ENCODE measurements at regions not wholly inside any gene's neighbourhood (a gene's known extent, or its start where the extent isn't known, plus 50 kb on each side); places are given as distances from the start of the nearest gene placed in this dataset.
"Not testable (repeated sequence)": the region's sequence is repeated elsewhere in the genome, so short reads cannot be mapped to it uniquely, and the experiment has no call there.

DNA sequence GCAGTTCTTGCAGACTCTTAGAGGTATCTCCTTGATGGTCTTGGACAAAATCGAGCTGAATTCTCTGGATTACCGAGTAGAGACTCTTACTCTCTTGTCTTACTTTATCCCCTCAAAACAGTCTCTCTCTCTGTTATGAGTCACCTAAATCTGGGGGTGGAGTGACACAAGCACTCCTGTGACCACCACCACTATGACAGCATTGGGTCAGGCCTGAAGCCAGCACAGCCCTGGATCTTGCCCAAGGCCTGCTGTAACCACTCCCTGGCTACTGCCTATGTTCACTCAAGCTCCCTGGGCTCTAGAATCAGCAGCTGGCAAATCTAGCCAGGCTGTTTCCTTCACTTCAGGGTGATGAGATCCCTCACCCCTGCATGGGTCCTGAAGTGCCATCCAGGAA lies 662.5 kb downstream of the LUZP2 start:
- DNase-seq (ENCODE audit: low read depth): peak; percentile 47

DNA sequence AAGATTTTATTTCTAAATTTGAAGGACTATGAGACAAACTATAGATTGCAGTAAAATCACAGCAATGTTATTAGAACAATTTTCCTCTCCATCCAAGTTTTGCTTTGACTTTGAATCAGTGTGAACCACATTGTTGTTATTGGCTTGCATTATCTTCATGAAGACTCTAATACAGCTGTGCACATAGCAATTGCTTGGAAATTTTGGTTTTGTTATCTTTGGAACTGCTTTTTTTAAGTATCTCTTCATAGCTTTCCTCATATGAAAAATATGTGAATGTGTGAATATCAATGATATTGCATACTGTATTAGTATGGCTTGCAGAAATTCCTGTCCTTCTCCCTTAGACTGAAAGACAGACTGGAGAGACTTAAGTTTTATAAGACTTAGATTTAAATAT lies 666.6 kb downstream of the LUZP2 start:
- DNase-seq (ENCODE audit: low read depth): no peak

DNA sequence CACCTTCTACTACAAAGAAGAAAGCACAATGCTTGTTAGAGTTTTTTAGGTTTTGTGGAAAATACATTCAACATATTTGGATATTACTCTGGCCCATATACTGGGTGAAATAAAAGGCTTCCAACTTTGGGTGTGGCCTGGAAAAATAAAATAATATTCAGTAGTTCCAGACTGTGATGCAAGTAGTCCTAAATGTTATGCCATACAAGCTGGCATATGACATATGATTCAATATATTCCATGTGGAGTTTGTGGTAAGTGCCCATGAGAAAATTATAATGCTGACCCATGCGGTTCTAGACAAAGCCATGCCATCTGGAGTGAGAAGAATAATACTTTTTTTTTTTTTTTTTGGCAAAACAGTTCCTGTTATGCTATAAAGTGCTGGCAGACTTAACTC lies 683.3 kb downstream of the LUZP2 start:
- no peak for DNase-seq (ENCODE audit: low read depth)

DNA sequence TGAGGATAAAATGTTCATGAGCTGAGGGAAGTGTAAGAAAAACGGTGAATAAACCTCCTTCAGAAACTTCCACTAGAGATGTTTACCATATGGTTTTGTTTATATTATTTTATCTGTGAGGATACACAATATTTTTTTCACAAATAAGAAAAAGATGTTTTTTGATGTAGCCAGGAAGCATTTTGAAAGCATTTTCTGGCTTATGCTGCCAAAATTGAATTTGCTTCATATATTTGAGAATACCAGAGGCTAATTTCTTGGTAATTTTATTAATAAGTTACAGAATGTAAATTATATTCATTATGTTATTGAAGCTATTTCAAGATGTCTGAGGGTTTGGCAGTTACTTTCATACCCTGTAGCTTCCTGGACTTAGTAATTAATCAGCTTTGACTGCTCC lies 686.6 kb downstream of the LUZP2 start:
- DNase-seq (ENCODE audit: low read depth): no peak

DNA sequence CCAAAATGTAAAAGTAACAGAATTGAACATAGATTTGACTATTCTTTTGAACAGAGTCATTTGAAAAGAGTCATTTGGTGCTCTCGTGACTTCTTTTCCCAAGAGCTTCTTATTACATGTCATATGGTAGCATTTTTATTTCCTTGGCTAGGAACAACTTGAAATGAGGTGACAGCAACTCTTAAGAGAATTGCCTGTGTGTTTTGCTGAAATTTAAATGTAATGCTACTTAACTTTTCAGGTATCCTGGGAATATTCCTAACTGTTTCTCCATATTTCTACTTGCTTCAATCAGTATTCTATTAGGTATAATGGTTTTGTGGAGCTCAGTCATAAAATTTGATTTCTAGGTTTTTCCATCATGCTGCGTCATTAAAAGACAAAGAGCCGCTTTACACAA lies 700.7 kb downstream of the LUZP2 start:
- DNase-seq (ENCODE audit: low read depth): no peak

DNA sequence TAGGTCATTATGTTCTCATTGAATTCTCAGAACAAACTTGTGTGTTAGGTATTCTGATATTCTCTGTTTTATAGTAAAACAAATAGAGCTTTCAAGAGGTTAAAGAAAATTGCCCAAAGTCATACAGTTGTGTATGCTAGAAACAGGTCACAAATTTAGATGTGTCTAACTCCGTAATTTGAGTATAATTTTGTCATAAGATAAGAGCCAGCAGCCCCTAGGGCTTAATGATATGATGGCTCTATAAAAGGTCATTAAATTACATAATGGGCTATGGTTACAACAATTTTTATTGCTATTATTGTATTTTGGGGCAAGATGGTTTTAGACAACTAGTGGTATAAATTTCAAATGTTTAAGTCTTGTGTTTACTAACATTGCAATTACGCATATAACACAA lies 701.9 kb downstream of the LUZP2 start:
- no peak for DNase-seq (ENCODE audit: low read depth)

DNA sequence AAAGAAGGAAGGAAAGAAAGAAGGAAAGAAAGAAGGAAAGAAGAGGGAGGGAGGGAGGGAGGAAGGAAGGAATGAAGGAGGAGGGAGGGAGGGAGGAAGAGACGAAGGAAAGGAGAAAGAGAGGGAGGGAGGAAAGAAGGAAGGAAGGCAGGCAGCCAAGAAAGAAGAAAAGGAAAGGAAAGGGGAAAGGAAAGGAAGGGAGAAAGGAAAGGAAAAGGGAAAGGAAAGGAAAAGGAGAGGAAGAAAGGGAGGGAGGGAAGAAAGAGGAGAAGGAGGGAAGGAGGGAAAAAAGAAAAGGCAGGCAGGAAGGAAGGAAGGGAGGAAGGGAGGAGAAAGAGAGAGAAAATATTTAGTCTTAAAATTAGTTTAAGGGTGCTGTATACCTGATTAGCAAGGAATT lies 704.1 kb downstream of the LUZP2 start:
- DNase-seq (ENCODE audit: low read depth): no peak

DNA sequence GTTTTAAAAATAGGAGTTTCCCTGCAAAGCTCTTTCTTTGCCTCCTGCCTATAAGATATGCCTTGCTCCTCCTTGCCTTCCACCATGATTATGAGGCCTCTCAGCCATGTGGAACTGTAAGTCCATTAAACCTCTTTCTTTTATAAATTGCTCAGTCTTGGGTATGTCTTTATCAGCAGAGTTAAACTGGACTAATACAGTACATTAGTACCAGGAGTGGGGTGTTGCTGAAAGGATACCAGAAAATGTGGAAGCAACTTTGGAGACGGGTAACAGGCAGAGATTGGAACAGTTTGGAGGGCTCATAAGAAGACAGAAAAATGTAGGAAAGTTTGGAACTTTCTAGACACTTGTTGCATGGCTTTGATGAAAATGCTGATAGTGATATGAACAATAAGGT lies 709.9 kb downstream of the LUZP2 start:
- DNase-seq (ENCODE audit: low read depth): no peak

DNA sequence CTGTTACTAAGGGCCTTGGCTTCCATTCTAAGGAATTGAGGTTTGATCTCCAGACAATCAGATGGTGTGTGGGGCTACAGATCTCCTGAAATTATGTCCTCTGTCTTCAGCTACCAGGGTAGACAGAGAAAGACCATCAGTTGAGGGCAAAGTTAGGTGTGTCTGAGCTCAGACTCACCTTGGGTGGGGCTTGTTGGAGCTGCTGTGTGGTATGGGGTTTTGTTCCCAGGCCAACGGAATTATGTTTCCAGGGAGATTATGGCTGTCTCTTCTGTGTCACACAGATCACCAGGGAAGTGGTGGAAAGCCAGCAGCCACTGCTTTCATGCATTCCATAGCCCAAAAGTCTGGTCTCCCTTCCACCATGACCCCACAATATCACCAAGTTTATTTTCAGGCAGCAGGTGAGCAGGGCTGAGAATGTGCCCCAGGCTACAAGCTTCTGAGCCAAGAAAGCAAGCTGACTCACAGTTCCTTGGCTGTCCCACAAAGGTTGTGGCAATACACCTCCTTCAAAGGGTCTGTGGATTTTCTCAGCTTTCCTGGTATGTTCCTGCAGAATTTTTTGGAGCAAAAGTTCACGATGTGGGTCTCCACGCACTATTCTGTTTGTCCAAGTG lies 714.9 kb downstream of the LUZP2 start:
- DNase-seq (ENCODE audit: low read depth): peak; percentile 46

DNA sequence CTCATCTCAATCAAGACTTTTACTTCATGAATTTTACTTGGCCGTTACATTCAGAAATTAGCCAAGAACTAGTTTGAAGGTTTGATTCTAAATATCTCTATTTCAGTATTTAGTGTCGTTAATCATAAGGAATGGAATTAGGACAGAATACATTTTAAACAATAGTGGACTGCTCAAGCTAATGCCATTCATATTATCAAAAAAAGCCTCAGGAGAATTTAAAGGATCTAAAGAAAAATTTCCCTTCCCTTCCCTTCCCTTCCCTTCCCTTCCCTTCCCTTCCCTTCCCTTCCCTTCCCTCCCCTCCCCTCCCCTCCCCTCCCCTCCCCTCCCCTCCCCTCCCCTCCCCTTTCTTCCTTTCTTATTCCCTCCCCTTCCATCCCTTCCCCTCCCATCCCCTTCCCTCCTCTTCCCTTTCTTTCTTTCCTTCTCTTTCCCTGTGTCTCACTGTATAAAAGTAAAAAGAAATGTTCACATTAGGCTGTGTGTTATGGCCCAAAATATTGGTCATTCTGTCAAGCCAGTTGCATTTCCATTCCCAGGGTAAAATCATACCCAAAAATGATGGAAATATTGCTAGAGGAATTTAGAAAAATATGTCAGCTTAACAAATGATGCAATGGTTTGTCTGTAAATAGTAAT lies 717.8 kb downstream of the LUZP2 start:
- no peak for DNase-seq (ENCODE audit: low read depth)

DNA sequence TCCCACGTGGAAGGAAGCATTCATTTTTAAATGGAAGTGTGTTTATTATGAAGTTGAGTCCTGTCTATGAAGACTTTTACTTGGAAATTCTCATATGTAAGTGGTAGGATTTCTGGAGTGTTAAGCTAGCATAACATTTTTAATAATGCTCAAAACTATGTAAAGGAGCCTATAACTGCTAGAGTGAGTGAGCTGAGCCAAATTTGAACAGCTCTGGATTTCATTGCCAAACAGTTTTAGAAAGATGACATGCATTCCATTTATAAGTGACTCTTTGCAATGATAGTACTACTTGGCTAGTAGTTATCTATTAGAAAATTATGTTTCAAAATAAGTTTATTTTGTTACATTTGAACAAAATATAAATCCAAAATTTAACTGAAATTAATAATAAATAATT lies 721.2 kb downstream of the LUZP2 start:
- no peak for DNase-seq (ENCODE audit: low read depth)

DNA sequence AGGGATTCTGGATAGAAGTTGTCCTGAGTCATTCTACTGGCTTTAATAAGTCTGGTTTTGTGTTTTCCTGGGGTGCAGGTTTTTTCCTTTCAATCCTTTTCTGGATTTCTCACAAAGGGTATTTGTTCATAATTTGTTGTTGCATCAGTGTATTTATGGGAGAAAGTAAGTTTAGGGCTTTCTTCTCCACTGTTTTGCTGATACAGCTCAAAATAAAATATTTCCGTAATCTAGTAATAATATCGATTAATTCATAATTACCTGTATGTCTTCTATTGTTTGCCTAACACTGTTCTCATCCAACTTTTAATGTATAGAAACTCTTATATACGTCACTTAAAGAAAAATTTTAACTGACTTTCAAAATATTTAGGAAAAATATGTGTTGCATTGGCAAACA lies 728.2 kb downstream of the LUZP2 start:
- no peak for DNase-seq (ENCODE audit: low read depth)

DNA sequence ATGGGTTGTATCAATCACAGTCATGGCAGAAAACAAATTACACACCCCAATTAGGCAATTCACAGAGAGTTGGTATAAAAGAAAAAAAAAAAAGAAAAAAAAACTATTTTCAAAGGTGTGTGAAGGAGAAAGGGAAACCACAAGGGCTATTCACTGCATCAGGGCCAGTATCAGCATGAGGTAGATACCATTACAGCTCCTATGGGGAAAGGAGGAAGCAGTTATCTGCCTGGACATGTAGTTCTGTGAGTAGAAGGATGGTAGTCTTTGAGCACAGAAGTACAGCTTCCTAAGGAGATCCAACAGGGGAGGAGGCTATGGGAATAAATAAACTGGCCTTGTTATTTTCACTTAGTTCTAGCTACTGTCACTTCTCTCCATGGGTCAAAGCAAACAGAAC lies 746.1 kb downstream of the LUZP2 start:
- DNase-seq (ENCODE audit: low read depth): no peak

DNA sequence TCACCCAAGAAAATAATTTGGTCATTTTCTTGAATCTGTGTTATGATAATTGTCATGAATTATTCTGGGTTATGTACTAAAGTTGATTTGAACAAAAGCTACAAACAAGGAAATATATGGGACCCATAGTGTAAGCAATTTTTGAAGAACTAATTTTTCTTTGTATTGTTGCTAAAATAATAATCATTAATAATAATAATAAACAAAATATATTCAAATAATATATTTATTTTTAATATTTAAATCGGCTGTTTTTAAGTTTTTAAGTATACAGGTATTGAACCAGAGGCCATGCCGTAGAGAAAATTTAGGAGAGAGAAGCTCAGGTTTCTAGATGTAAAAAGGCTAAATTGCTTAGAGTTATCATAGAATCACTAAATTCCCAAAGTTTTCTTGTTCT lies 747.3 kb downstream of the LUZP2 start:
- DNase-seq (ENCODE audit: low read depth): no peak

DNA sequence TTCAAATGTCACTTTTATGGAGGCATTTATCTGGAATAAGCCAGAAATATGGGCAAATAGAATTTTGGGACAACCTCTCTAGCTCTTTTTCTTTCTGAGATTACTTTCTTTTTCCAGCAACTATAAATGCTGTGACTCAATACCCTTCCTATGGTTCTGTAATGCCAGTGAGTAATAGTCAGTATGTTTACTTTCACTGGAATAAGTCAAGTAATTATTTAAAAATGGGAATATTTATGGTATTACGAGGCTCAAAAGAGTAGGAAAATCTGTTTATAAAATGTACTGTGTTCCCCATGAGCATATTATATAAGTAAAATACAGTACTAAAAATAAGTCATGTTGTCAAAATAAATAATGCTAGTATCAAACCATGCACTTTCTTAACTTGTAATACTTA lies 750.5 kb downstream of the LUZP2 start:
- peak; percentile 73 for DNase-seq (ENCODE audit: low read depth)

DNA sequence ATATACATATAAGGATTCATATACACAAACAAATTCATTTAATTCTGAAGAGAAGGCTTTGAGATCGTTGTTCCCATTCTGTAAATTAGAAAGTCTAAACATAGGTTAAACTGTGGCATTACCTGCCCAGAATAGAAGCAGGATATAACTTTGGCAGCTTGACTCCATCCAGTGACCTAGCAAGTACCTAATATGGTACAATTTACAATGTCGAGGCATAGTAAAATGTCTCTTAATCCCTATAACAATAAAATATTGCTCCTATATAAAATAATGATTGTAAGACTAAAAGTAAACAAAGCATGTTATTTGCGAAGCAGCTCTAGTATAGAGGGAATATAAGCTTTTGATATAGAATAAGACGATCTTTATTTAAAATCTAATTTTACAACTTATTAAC lies 756.0 kb downstream of the LUZP2 start:
- DNase-seq (ENCODE audit: low read depth): no peak

DNA sequence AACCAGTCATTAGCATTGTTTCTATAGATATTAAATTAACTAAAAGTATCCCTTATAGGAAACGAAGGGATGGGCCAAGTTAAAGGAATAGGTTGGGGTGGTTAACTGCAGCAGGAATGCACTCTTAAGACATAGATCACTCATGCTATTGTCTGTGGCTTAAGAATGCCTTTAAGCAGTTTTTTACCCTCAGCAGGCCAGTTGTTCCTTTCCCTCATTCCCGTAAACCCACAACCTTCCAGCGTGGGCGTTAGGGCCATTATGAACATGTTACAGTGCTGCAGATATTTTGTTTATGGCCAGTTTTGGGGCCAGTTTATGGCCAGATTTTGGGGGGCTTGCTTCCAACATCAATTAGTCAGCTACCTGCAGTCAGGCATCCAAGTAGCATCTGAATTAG lies 767.0 kb downstream of the LUZP2 start:
- DNase-seq (ENCODE audit: low read depth): not testable (repeated sequence)

DNA sequence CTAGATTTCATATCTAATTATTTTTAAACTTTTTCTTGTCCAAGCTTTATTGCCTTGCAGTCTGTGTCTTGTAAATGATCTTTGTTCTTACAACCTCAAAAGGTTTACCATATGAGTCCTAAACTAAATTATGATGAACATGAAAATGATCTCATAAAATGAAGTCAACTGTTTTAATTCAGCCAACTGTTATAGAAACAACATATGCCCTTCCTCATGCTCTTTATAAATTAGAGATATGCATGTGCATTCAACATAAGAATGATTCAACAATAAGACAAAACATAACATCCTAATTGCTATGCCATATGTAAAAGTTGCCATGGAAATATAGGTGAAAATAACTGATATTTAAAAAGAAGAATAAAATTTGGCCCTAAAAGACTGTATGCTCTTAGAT lies 774.4 kb downstream of the LUZP2 start:
- DNase-seq (ENCODE audit: low read depth): no peak

DNA sequence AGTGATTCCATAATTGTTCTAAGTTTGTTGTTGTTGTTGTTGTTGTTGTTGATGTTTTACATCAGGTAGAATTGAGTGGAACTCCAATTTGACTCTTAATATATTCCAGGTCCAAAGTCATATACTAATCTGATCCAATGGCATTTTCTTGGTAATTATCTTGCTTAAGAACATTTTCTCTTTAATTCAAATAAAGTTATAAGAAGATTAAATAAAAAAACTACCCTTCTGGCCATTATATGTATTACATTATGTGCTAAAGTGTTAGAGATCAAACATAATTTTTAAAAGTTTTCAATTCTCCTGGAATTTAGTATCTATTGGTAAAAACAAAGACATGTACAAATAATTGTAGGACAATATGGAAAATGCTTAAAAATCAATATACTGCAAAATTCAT lies 775.4 kb downstream of the LUZP2 start:
- DNase-seq (ENCODE audit: low read depth): no peak

DNA sequence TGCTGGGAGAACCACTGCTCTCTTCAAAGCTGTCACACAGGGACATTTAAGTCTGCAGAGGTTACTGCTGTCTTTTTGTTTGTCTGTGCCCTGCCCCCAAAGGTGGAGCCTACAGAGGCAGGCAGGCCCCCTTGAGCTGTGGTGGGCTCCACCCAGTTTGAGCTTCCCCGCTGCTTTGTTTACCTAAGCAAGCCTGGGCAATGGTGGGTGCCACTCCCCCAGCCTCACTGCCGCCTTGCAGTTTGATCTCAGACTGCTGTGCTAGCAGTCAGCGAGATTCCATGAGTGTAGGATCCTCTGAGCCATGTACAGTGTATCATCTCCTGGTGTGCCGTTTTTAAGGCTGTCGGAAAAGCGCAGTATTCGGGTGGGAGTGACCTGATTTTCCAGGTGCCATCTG lies 784.0 kb downstream of the LUZP2 start:
- DNase-seq (ENCODE audit: low read depth): not testable (repeated sequence)

DNA sequence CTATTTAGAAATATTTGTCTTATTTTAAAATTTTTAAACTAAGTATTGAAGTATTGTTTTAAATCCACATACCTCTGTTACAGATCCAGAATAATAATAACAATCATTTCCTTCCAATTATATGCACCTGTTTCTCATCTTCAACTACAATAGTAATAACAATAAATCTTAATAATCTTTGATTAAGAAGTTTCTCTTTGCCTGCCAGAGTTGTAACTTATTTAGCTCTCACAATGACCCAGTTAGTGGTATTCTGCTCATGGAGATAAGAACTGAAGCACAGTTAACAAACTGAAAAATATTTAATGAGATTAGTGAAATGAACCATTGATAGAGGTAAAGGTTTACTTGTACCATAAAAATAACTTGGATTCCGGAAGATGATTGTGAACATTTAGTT lies 796.3 kb downstream of the LUZP2 start:
- DNase-seq (ENCODE audit: low read depth): no peak

DNA sequence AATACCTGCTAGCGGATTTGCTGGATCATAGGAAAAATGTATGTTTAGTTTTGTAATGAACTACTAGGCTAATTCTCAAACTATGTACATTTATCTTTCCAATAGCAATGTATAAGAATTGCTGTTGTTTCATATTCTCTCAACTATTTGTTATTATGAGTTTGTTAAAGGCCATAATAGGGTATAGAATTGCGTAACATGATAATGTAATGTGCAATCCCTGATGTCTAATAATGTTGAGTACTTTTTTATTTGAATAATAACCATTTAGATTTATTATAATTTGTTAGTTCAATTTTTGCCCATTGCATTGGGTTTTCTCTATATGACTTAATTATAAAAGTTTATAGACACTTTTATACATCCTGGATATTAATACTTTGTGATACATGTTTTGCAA lies 801.6 kb downstream of the LUZP2 start:
- no peak for DNase-seq (ENCODE audit: low read depth)

DNA sequence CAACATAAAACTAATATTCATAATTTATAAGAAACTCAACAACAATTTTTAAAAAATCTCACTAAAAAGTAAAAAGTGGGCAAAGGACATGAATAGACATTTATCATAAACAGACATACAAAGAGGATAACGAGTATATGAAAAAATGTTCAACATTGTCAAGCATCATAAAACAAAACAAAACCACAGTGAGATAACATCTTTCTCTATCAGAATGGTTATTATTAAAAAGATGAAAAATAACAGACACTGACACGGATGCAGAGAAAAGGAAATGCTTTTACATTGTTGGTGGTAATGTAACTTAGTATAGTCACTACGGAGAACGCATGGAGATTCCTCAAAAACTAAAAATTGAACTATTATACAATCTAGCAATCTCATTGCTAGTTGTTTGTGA lies 813.0 kb downstream of the LUZP2 start:
- no peak for DNase-seq (ENCODE audit: low read depth)

DNA sequence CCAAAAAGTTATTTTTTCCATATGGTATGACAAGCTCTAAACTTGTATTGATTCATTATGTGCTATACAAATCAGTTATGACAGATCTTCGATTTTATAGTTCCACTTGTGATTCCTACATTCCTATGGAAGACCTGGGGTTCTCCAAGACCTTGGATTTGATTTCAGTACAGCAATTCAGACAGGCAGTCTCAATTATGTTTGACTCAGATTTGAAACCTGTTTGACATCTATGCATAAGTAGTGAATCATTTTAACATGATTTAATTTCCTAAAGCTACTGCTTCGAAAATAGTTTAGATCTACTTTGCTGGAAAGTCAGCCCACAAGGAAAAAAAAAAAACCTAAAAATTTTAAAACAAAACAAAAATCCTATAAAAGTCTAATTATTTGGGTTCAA lies 820.4 kb downstream of the LUZP2 start:
- DNase-seq (ENCODE audit: low read depth): peak; percentile 64

Measured in ELR (cell line).